Chondrocyte (in vitro differentiated cells): ENCODE measurements at regions not wholly inside any gene's neighbourhood (a gene's known extent, or its start where the extent isn't known, plus 50 kb on each side); places are given as distances from the start of the nearest gene placed in this dataset.

ENCODE experiments used
- DNase-seq: peaks from one replicate; pipeline ENCODE4 v3.0.0; 2021; ENCODE audit warnings: mixed read lengths, low spot score
- H3K27ac Mint-ChIP-seq: one replicate; pipeline ENCODE4 v1.8.0; 2021; ENCODE audit warnings: mild to moderate bottlenecking, moderate library complexity, mixed read lengths; ENCODE audit not compliant: unreplicated experiment
- H3K27me3 Mint-ChIP-seq: 2 replicates; pipeline ENCODE4 v1.8.0; 2021; ENCODE audit warnings: low read depth, mixed read lengths
- H3K36me3 Mint-ChIP-seq: 2 replicates; pipeline ENCODE4 v1.8.0; 2021; ENCODE audit warnings: low read depth, mixed read lengths
- H3K4me1 Mint-ChIP-seq: 2 replicates; pipeline ENCODE4 v1.8.0; 2021; ENCODE audit warnings: low read depth, mild to moderate bottlenecking, mixed read lengths
- H3K4me3 Mint-ChIP-seq: one replicate; pipeline ENCODE4 v1.8.0; 2021; ENCODE audit warnings: mild to moderate bottlenecking, moderate library complexity, mixed read lengths; ENCODE audit not compliant: unreplicated experiment
- H3K9me3 Mint-ChIP-seq: 2 replicates; pipeline ENCODE4 v1.8.0; 2021; ENCODE audit warnings: low read depth, mixed read lengths
- TF ChIP-seq, protein P1 (sequence below): fragments of 200-600 bp; sonication (generic); IDR thresholded peaks from 2 replicates; pipeline ENCODE4 v1.5.0; 2021; ENCODE audit warnings: antibody characterized with exemption, mild to moderate bottlenecking, moderate library complexity

DNA sequence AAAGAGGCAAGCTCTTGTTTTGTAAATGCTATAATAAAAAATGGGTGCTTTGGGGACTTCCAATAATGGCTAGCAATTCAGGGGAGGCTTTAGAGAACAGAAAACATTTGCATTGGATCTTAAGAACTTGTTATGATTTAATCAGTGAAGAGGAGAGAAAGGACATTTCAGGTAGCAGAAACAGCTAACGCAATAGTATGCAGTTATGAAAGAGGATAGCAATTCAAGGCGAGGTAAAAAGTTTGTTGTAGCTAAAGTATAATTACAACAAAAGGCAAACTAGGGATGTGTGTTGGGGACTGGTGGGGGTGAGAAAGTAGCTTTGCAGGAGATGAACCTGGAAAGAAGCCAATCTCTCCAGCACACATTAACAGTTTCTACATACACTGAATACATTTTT, 558.7 kb upstream of the SEMA6D start:
- Mint-ChIP-seq H3K27ac (no peak overlapping the region), H3K4me3 (no peak overlapping the region), H3K27me3 (no peaks in the 10 kb centered on the region), H3K36me3 (no peaks in the 10 kb centered on the region), H3K4me1 (no peaks in the 10 kb centered on the region), H3K9me3 (no peaks in the 10 kb centered on the region)
- DNase-seq = no peak
- TF ChIP-seq, protein P1, sequence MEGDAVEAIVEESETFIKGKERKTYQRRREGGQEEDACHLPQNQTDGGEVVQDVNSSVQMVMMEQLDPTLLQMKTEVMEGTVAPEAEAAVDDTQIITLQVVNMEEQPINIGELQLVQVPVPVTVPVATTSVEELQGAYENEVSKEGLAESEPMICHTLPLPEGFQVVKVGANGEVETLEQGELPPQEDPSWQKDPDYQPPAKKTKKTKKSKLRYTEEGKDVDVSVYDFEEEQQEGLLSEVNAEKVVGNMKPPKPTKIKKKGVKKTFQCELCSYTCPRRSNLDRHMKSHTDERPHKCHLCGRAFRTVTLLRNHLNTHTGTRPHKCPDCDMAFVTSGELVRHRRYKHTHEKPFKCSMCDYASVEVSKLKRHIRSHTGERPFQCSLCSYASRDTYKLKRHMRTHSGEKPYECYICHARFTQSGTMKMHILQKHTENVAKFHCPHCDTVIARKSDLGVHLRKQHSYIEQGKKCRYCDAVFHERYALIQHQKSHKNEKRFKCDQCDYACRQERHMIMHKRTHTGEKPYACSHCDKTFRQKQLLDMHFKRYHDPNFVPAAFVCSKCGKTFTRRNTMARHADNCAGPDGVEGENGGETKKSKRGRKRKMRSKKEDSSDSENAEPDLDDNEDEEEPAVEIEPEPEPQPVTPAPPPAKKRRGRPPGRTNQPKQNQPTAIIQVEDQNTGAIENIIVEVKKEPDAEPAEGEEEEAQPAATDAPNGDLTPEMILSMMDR = no peak

DNA sequence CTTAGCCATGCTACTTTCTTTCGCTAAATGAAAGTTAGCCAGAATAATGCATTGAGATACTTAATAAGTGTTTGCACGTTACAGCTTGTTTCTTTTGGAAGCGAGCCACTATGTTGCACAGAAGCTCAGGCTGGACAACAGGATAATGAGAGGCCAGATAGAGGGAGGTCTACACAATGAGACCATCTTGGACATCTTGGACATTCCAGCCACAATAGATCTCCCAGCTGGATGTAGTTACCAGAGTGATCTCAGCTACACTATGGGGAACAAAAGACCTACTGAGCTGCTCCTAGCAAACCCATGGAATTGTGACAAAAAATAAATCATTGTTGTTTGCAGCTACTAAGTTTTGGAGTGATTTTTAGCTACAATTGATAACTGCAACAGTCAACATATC, 540.1 kb upstream of the SEMA6D start:
- no peak for DNase-seq
- TF ChIP-seq, protein P1 = no peak
- H3K27ac Mint-ChIP-seq = no peak overlapping the region
- no peak overlapping the region for H3K4me3 Mint-ChIP-seq
- H3K27me3 Mint-ChIP-seq = peaks cover 26% of the 10 kb centered on the region
- H3K4me1 Mint-ChIP-seq = no peaks in the 10 kb centered on the region
- no peaks in the 10 kb centered on the region for H3K36me3 Mint-ChIP-seq
- H3K9me3 Mint-ChIP-seq = peaks cover 2% of the 10 kb centered on the region

DNA sequence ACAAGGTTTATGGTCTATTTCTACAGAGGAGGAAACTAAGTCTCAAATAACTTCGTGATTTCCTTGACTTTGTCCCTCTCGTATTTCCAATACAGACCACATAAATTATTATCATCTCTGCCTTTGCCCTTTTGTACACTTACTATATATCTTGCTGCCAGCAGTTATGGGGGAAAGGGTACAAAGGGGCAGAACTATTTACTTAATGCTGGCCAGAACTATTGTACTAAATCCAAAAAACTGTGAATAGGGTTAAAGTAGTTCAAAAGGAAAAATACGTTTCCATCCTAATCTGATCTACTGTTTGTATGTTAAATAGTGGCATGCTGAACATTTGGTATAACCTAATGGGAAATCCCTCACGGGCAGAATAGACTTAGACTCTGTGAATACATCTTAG, 537.3 kb upstream of the SEMA6D start:
- no peak for DNase-seq
- H3K9me3 Mint-ChIP-seq = no peaks in the 10 kb centered on the region

DNA sequence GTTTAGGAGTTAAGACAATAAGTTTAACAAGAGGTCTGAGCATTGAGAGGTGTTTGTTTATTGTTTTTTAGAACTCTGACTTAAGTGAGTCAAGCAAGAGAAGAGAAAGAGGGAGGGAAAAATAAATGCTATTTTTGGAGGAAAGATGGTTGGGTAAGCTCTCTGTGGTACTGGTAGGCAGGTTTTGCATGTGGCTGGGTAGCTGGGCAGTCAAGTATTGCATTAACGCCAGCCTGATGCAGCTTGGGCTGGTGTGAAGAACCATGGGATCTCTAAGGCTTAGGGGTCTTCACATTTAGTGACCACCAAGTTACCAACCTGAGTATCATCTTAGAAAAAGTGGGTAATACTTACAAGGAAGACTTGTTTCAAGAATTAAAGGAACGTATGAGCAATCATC, 534.5 kb upstream of the SEMA6D start:
- H3K27me3 Mint-ChIP-seq = peaks cover 66% of the 10 kb centered on the region
- TF ChIP-seq, protein P1 = no peak
- H3K4me1 Mint-ChIP-seq = peaks cover 13% of the 10 kb centered on the region
- H3K36me3 Mint-ChIP-seq = peaks cover 1% of the 10 kb centered on the region
- no peak for DNase-seq
- H3K27ac Mint-ChIP-seq = no peak overlapping the region
- no peak overlapping the region for H3K4me3 Mint-ChIP-seq
- H3K9me3 Mint-ChIP-seq = no peaks in the 10 kb centered on the region

More for the DNA sequence above, 537.3 kb upstream of the SEMA6D start:
- Mint-ChIP-seq H3K27me3 (peaks cover 48% of the 10 kb centered on the region), H3K36me3 (peaks cover 1% of the 10 kb centered on the region), H3K27ac (no peak overlapping the region), H3K4me3 (no peak overlapping the region), H3K4me1 (peaks cover 10% of the 10 kb centered on the region)
- TF ChIP-seq, protein P1 = no peak

DNA sequence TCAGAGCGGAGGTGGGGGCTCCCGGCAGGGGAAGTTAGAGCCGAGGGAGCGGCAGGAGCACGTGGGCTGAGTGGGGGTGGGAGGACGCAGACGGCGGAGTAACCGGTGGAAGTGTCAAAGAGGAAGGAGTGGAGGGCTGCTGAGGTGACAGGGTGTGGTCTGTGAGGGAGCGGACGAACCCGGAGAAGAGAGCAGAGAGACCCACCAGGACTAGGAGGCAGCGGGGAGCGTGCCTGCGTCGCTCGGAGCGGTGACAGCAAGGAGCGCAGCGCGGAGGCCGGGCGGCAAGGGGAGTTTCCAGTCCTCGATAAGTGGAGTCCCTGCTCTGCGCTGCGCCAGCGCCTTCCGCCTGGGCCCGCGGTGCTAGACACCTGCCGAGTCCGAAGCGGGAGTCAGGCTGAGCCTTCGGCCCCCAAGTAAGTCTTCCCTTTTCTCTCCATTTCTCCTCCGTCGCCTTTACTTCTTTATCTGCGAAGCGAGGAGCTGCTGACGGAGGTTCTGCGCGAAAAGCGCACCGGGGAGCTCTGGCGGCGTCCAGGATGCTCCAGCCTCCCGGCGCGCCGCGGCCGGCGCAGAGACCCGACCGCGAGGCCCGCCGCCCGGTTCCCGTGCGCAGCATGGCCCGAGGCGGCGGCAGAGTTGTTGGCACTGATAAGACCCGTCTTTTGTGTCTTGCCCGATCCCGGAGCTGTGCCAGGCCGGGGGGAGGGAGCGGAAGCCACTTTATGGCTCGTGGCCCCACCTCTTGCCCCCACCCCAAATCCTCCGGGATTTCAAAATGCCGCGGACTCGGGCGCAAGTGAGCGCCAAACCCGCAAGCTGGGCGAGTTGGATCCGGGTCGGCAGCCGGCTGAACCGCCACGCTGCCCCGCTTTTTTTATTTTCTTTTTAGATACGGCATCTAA, 533.0 kb upstream of the SEMA6D start:
- H3K9me3 Mint-ChIP-seq = no peaks in the 10 kb centered on the region
- peak overlapping the region; percentile 74 for H3K4me3 Mint-ChIP-seq
- H3K27ac Mint-ChIP-seq = no peak overlapping the region
- peak; percentile 85 for DNase-seq
- TF ChIP-seq, protein P1 = no peak
- peaks cover 13% of the 10 kb centered on the region for H3K4me1 Mint-ChIP-seq
- peaks cover 64% of the 10 kb centered on the region for H3K27me3 Mint-ChIP-seq
- peaks cover 1% of the 10 kb centered on the region for H3K36me3 Mint-ChIP-seq
